Peyer's patch (tissue), 4 donors: ENCODE measurements at regions not wholly inside any gene's neighbourhood (a gene's known extent, or its start where the extent isn't known, plus 50 kb on each side); places are given as distances from the start of the nearest gene placed in this dataset.

ENCODE experiments used
- DNase-seq, 3 donors: peaks; one replicate each; pipeline ENCODE4 v3.0.0-alpha.2; 2017 to 2019
- H3K27ac ChIP-seq, 4 donors: fragments of 200-600 bp; sonication (generic); one replicate each; pipeline ENCODE4 v1.5.1; 2016 to 2019
- H3K27me3 ChIP-seq, 2 donors: fragments of 200-600 bp; sonication (generic); one replicate each; pipeline ENCODE4 v1.5.1; 2019
- H3K36me3 ChIP-seq, 3 donors: fragments of 200-600 bp; sonication (generic); one replicate each; pipeline ENCODE4 v1.5.1; 2016 to 2019
- H3K4me1 ChIP-seq, 4 donors: fragments of 200-600 bp; sonication (generic); one replicate each; pipeline ENCODE4 v1.5.1; 2016 to 2019
- H3K4me3 ChIP-seq, 4 donors: fragments of 200-600 bp; sonication (generic); 1 replicate in 3 of 4; 2 replicates in 1 of 4; pipeline ENCODE4 v1.5.1; 2016 to 2019; ENCODE audit warnings: mild to moderate bottlenecking in 1 of 4
- H3K9me3 ChIP-seq, 4 donors: fragments of 200-600 bp; sonication (generic); one replicate each; pipeline ENCODE4 v1.5.1; 2016 to 2019; ENCODE audit warnings: mild to moderate bottlenecking in 1 of 4
- CTCF ChIP-seq, 6 experiments: fragments of 450-650 bp in 4 of 6; fragments of 200-600 bp in 2 of 6; sonication (generic) in 1 of 6; IDR thresholded peaks; one replicate each; pipeline ENCODE4 v1.5.1; 2017 to 2019; ENCODE audit warnings: antibody characterized with exemption in 6 of 6, mild to moderate bottlenecking in 3 of 6, moderate library complexity in 1 of 6
- POLR2A ChIP-seq, 2 donors: fragments of 450-650 bp; IDR thresholded peaks; one replicate each; pipeline ENCODE4 v1.5.1; 2017; ENCODE audit warnings: antibody characterized with exemption in 2 of 2, mild to moderate bottlenecking in 2 of 2, moderate library complexity in 2 of 2

DNA sequence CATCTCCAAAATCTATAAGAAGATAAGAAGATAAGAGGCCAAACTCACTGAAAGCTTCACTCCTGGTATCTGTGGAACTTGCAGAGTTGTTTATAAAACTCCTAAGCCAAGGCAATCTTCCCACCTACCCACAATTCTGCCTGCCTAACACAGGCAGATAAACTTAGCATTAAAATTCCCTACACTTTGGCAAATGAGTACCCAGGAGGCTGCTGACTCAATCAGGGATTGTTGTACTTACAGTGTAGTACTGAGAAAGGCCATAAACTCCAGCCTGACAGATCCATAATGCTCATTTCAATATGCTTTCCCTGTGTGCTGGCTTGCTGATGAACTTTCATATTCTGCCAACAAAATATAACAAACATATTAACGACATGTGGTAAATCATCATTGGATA, 725.2 kb downstream of the BRINP1 start:
- H3K4me1 ChIP-seq = no peaks in the 10 kb centered on the region
- no peaks in the 10 kb centered on the region for H3K27me3 ChIP-seq
- H3K36me3 ChIP-seq = no peaks in the 10 kb centered on the region
- DNase-seq = no peak
- H3K9me3 ChIP-seq = no peaks in the 10 kb centered on the region
- no peak overlapping the region for H3K4me3 ChIP-seq
- H3K27ac ChIP-seq = no peak overlapping the region
- TF ChIP-seq POLR2A (IDR thresholded peaks at IDR 0.05) (no peak), CTCF (IDR thresholded peaks at IDR 0.05) (no peak)

DNA sequence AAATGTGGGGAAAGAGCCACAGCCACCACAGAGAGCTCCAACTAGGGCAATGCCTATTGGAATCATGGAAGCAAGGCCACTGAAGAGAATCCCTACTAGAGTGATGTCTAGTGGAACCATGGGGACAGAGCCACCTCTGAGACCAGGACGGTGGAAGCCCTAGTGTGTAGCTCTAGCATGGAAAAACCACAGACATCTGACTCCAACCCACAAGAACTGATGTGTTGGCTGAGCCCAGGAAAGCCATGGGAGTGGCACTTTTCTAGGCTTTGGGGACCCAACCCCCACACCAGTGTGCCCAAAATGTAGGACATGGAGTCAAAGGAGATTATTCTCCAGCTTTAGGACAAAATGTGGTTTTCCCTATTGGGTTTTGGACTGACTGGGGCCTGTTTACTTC, 721.9 kb downstream of the BRINP1 start:
- no peaks in the 10 kb centered on the region for H3K9me3 ChIP-seq
- H3K4me3 ChIP-seq = no peak overlapping the region
- no peak for DNase-seq
- no peaks in the 10 kb centered on the region for H3K4me1 ChIP-seq
- no peak for TF ChIP-seq CTCF (IDR thresholded peaks at IDR 0.05)
- no peak for TF ChIP-seq POLR2A (IDR thresholded peaks at IDR 0.05)
- H3K27me3 ChIP-seq = no peaks in the 10 kb centered on the region
- no peaks in the 10 kb centered on the region for H3K36me3 ChIP-seq
- no peak overlapping the region for H3K27ac ChIP-seq

DNA sequence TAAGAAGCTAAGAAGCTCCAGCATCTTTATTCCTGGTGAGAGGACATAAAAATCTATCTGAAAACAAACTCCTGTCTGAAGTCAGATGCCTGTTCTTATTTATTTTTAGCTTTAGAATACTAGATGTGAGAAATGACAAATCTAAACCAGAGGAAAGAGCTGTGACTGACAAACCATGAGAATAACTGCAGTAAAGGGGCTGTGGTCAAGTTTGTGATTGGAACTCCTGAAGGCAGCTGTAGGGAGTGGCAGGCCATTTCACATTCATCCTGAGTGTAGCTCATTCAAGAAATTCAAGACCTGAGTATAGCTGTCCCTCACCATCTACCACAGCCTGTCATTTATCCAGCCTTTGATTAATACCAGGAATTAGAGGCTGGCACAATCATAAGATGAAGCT, 718.8 kb downstream of the BRINP1 start:
- no peak overlapping the region for H3K27ac ChIP-seq
- TF ChIP-seq POLR2A (IDR thresholded peaks at IDR 0.05) (no peak), CTCF (IDR thresholded peaks at IDR 0.05) (no peak)

DNA sequence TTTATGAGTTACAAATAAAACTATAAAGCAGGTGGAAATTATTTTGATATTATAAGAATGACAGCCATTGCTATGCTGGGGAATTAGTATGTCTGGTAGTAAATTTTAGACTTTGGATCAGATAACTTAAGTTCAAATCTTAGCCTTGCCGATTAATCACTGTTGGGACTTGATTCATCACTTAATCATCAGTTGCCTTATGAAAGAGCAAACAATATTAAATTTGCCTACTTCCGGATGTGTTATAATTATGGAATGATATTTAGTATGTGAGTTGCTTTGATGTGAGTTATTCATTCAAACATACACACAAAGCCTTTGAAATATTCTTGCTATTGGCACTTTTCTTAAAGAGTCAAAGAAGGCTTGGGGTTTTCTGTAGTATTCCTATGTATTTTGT, 717.7 kb downstream of the BRINP1 start:
- Histone ChIP-seq H3K4me1 (no peaks in the 10 kb centered on the region), H3K36me3 (no peaks in the 10 kb centered on the region), H3K9me3 (no peaks in the 10 kb centered on the region), H3K4me3 (no peak overlapping the region), H3K27ac (no peak overlapping the region), H3K27me3 (no peaks in the 10 kb centered on the region)
- DNase-seq = no peak
- TF ChIP-seq POLR2A (IDR thresholded peaks at IDR 0.05) (no peak), CTCF (IDR thresholded peaks at IDR 0.05) (no peak)

More for the DNA sequence above, 718.8 kb downstream of the BRINP1 start:
- Histone ChIP-seq H3K27me3 (no peaks in the 10 kb centered on the region), H3K36me3 (no peaks in the 10 kb centered on the region), H3K4me1 (no peaks in the 10 kb centered on the region), H3K4me3 (no peak overlapping the region), H3K9me3 (no peaks in the 10 kb centered on the region)
- no peak for DNase-seq

DNA sequence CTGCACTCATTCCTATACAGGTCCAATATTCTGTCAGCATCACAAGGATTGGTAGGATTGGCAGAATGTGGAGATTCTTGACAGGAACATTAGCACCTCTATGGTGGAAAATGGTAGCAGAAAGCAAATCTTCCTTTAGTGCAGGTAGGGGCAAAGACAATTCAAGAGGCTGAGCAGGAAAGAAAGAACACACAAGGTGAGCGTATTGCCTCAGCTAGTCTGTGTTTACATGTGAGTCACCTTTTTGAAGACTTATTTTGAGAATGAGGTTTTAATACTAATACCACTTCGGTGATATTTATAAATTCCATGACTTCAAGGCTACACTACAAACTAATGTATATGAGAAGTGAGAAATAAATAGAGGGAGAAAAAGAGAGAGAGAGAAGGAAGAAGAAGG, 717.0 kb downstream of the BRINP1 start:
- Histone ChIP-seq H3K27ac (no peak overlapping the region), H3K9me3 (no peaks in the 10 kb centered on the region), H3K36me3 (no peaks in the 10 kb centered on the region), H3K27me3 (no peaks in the 10 kb centered on the region), H3K4me3 (no peak overlapping the region), H3K4me1 (no peaks in the 10 kb centered on the region)
- no peak for DNase-seq
- TF ChIP-seq CTCF (IDR thresholded peaks at IDR 0.05) (no peak), POLR2A (IDR thresholded peaks at IDR 0.05) (no peak)

DNA sequence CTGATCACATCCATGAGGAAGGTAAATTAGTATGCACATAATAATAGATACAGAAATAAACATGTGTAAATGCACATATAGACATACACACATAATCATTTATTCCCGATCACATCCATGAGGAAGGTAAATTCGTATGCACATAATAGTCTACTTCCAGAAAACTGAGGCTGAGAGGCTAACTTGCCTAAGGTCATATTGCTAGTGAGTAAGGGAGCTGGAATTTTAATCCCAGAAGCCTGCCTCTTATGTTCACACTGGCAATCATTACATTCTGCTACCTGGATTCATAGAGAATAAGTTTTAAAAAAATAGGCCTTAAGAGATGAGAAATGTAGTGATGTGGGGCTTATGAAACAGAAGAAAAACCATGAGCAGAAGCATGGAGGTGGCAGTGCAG, 716.3 kb downstream of the BRINP1 start:
- Histone ChIP-seq H3K4me3 (no peak overlapping the region), H3K4me1 (no peaks in the 10 kb centered on the region), H3K36me3 (no peaks in the 10 kb centered on the region), H3K27ac (no peak overlapping the region), H3K9me3 (no peaks in the 10 kb centered on the region), H3K27me3 (no peaks in the 10 kb centered on the region)
- DNase-seq = no peak
- no peak for TF ChIP-seq CTCF (IDR thresholded peaks at IDR 0.05)
- TF ChIP-seq POLR2A (IDR thresholded peaks at IDR 0.05) = no peak
